Colon (tissue), 2 donors: ENCODE measurements at regions not wholly inside any gene's neighbourhood (a gene's known extent, or its start where the extent isn't known, plus 50 kb on each side); places are given as distances from the start of the nearest gene placed in this dataset.
"Not testable (repeated sequence)": the region's sequence is repeated elsewhere in the genome, so short reads cannot be mapped to it uniquely, and the experiment has no call there.

Source experiments
- FAIRE-seq: peaks from 2 replicates; lab custom pipeline; 2012; peaks lifted over from hg19 to GRCh38; lab: Jason Lieb, UNC
- donor health status: control.
- donor health status: control.

DNA sequence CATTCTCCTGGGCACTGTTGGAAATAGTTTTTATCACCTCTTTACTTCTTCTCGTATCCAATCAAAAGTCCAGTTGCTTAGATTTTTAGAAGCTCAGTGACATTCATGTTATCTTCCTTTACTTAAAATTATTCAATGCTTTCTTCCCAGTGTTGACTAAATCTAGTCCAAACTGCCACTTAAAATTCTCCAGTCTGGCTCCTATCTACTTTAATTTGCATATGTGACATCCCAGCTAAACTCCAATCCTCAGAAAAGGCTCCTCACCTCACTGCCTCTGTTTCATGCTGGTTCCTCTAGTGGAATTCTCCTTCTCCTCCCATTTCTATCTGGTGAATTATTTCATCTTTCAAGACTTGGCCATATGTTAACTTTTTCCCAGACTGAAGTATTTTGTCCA, 1238.7 kb upstream of the WWC1 start:
- FAIRE-seq = no peak

DNA sequence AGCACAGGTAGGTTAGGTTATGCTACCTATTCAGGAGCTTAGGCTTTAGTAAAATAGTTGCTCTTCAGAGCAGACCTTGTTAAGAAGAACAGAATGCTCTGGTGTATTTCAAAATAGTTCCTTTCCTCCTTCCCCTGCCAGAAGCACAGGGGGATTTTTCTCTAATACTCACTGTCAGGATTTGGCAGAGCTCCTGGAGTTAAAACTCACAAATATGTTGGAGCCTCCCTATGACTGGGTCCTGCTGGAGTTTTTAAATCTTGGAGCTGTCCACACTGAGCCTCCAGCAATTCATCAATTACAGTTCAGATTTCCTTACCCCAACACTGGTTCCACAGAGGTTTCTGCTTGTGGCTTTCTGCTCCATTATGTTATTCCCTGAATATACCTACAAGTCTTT, 1233.8 kb upstream of the WWC1 start:
- no peak for FAIRE-seq

DNA sequence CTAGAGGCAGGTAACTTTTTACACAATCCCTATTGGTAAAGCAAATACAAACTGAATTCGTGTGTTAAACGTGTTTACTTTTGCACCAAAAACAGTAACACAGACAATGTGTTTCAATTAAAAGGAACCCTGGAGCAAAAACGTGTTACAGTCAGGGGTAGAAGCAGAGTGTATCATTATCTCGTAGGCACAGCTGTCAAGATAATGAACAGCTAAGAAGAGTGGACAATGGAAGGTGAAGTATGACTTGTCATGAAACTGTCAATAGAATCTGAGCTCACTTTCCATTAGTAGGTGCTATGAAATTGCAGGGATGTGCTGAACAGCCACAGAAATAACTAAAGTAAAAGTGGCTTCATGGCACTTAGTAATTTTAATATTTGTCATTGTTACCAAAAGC, 1229.8 kb upstream of the WWC1 start:
- no peak for FAIRE-seq

DNA sequence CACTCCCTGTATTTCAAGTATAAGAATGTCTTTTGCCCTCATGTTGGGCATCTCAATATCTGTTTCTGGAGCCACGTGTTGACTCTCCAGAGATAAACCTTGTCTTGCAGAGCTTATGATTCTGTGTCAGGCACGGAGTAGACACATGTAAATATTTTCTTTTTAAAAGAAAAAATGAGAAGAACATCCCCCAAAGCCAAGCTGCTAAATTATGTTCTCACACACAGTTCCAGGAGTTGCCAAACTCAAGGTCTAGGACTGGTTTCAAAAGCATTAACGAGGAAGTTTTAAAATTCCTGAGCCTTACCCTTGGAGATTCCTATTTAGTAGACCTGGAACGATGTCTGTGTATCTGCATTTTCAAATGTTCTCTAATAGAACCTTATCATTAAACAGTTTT, 1228.3 kb upstream of the WWC1 start:
- no peak for FAIRE-seq

DNA sequence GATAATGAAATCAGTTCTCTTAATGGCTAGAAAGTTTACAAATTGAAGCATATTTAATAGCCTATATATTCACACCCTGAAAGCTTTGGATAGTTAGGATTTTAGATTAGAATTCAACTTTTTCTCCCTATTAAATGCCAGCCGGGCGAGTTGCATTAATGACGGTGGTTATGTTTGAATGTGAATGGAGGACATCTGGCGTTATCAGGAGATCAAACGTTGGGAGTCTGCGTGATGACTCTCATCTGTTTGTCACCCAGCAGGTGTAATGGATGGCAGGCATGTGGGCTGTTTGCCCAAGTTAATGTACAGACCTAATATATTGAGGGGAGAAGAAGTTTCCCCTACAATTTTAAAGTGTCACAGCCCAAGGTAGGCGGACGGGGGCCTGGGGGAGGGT, 1227.7 kb upstream of the WWC1 start:
- no peak for FAIRE-seq

DNA sequence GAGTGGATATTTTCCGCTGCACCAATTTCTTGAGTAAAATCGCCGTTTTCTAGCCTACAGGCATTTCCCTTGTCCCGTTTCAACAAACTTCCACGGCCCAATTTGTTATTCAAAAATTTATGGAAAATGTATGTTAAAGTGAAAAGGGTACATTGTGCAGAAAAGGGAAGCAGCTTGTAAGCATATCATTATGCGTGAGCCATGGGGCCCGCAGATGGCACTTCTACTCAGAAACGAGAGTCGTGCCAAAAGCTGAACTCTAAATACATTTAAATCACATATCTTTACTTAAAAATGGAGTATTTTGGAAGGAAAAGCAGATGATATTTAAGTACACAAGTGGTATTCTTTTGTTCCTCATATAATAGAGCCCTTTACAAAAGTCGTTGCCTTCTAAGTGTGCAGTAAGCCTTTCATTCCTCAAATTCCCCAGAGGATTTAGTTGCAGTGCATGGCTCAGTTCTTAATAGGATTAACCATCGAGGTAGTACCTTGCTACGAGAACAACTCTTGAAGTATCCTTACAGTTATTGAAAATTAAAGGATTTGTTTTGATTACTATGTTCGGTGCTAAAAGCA, 1227.2 kb upstream of the WWC1 start:
- no peak for FAIRE-seq

DNA sequence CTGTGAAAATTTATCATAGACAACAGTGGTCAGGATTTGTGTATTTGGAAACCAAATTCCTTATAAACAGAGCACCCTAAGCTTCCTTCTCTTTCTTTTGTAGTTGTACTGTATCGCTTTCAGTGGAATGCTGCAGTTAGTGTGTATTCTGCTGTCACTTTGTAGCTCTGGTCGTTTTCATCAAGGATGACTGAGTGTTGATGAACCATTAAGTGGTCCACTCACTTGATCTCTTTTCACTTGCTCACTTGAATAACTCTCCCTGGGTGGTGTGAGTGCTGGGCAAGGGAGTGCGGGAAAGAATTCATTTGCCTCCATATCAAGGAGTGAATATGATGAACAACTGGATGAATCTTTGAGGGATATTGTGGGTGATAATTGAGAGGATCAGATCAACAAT, 1225.7 kb upstream of the WWC1 start:
- FAIRE-seq = no peak

DNA sequence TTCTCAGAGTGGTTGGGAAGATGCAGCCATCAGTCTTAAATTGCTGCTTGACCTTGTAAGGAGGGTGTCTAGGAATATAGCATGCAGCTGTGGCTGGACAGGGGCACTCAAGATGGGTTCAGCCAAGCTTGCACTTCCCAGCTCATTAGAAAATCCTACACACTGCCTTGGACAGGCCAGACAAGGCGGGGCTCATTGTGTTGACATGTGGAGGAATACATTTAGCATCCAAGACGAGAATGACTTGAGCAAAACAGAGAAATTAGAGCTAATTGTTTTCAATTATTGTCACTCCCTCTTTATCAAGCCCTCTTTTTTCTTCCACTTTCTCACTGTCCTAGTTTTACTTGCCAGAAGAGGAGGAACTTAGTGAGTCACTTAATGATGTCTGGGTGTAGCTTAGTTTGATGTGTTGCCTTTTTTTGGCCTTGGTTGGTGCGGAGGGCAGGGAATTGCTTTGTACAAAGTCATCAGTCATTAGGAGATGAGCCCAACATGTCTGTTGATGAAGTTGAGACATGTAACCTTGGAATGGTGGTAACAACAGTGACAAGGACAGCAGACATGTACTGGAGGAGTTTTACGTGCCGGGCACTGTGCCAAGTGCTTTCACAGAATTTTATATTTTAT, 1219.3 kb upstream of the WWC1 start:
- no peak for FAIRE-seq

DNA sequence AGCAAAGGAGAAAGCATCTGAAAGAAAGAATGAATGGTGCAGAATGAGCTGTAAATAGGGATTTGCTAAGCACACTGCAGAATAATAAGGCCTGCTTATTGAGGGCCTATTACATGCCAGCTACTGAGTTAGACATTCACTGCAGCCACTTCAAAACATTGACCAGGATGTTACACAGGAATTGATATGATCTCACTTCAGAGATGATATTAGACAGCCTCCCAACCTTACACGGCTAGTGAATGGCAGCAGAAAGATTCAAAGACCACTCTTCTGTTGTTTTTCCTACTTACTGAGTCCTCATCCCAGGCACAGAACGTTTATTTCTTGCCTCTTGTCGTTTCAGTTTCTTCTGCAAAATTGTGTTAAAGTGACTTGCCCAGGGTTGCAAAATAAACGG, 1209.9 kb upstream of the WWC1 start:
- no peak for FAIRE-seq

DNA sequence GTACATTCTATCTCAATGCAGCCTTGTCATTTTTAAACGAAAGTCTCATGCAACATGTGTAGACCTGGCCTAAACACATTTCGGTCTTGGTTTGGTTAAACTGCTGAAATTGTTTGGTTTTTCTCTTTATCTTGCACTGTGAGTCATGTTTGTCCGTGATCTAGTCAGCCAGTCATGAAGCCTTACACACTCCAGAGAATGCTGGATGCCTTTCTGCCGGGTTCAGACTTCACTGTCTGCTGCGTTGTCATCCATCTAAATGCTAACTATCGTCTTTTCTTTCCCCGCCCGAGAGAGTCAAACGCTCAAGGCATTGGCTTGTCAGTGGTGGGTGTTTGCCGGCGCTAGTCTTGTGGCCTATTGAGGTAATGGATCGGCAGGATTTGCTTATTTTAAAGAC, 1194.6 kb upstream of the WWC1 start:
- FAIRE-seq = no peak

DNA sequence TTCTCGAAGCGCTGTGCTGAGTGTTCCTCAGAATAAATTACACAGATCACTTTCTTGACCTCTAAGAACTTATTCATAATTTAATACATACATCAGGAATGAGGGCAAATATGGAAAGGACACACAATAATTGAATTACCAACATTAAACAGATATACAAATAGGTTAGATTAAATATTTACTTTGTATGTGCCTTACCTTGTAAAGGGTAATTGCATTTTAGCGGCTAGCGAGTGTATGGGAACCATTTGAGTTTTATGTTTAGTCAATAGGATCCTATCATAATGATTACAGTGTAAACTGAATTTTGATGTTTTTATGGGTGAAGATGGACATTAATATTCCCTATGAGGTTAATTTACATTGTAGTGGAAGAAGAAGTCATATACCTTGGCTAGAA, 1187.1 kb upstream of the WWC1 start:
- no peak for FAIRE-seq

DNA sequence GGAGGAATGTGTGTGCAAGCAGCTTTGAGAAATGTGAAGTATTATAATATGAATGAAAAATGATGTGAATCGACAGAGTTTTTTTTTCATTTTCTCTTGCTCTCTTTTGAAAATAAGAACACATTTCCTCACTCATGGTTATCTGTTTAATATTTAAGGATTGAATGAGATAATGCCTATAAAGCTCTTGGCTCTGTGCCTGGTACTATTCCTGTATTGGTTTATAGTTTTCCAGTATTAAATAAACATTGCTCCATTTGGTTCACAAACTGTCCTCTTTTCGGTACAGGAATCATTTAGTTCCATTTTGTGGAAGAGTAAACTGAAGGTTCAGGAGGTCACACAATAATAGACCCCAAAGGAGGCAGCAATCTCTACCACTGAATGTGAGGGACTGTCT, 1185.5 kb upstream of the WWC1 start:
- FAIRE-seq = no peak

DNA sequence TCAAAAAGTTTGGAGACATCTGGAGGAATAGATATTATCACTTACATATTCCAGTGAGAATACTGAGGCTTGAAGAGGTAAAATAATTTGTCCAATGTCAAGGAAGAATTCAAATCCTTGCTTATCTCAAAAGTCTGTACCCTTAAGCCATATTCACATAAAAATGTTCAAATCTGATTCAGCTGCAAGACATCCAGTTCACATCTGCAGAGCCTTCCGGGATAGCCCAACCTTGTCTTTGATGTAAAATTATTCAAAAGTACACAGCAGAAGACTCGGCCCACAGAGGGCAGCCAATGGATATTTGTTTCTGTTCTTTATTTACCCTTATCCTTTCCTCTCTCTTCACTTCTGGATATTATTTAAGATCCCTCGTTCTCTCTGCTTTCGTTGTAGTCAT, 1183.8 kb upstream of the WWC1 start:
- no peak for FAIRE-seq

DNA sequence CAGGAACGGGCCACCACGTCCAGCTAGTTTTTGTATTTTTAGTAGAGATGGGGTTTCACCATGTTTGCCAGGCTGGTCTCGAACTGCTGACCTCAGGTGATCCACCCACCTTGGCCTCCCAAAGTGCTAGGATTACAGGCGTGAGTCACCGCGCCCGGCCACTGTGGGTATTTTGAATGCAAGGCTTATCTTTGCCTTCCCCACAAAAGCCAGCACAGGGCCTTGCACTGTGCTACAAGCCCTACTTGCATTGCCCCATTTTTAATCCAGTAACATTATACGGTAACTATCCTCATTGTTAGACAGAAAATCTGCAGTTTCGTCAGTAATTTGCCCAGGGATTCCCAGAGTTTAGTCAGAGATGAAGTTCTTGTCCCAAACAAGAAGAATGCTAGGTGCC, 1183.2 kb upstream of the WWC1 start:
- not testable (repeated sequence) for FAIRE-seq

DNA sequence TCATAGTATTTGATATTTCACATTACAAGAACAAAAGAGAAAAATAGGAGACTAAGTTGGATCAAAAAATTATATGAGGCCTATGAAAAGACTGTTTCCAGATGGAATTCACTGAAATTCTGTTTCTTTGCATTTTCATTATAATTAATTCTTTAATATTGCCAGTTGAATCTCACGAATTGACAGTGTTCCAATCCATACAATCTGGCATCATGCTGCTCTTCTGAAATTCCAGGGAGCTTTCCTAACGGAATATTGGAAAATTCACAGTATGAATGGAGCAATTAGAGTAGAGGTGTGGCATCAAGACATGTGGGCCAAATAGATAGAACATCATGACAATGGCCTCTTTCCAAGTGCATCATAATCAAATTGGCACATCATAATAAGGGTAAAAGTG, 1178.9 kb upstream of the WWC1 start:
- no peak for FAIRE-seq

DNA sequence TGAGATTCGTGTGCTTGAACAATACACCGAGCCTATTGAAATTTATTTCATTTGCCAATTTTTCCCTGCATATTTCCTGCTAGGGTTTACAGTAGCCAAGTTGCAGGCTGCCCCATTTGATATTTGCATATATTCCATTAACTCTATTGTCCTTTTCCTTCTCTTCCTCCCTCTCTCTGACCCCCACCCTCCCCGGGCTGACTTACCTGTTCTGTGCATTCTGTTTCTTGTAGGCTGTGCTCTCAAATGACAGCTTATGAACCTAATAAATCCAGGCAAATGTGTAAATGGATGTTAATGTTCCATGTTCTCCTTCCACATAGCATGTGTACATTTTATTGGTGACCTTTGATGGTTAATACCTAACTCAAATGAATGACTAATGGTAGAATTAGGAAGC, 1169.2 kb upstream of the WWC1 start:
- FAIRE-seq = no peak

DNA sequence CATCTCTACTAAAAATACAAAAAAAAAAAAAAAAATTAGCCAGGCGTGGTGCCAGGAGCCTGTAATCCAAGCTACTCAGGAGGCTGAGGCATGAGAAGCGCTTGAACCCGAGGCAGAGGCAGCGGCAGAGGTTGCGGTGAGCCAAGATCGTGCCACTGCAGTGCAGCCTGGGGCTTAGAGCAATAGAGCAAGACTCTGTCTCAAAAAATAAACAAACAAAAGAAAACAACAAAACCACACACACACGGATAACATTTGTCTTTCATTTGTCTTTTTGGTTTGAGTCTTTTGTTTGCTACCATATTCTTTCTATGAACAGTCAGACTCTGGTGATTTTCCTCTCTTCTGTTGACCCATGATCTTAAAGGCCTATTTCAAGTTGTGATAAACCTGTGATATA, 1168.3 kb upstream of the WWC1 start:
- no peak for FAIRE-seq

DNA sequence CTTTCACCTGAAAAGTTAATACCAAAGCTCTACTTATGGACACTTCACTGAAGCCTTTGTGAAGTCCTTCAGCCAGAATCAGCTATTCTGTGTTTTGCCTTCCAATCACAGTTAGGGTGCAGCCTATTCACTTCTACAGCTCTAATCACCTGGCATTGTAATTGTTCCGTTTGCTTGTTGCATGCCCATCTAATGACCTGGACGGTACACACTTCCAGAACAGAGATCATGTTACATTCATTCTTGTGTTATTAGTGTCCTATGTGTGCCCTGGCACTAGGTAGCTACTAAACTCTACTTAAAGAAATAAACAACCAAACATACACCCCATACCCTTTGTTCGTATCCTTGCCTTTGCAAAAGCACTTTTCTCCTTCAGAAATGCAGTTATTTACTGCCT, 1162.9 kb upstream of the WWC1 start:
- no peak for FAIRE-seq

DNA sequence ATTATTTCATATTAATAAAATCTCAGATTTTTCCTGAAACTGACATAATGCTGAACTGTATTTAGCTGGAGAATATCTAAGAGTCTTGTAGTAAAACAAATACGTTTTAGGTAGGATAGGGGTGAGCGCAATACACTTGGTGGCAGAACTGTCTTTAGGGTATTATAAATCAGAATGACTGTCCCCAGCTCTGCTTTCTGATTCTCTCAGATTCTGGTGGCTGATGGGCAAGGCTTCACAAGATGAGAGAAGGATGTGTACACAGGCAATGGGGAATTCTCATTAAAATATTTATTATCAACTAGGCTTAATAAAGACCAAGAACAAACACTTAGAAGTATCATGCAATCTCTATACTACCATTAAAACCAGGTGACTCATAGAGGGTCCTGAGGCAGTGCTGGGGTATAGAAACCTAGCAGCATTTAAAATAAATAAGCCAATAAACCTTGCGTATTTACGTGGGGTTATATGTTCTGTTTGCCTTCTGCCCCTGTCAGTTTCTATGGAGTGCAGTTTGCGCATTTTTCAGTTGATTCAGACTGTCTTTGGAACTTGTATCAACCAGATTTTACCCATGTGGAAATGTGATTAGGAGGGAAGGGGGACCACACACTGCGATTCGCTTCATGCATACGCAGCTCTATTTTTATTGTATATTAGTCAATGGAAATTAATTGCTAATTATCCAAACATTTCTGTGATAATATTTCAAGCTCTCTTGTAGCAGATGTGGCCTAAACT, 1150.7 kb upstream of the WWC1 start:
- FAIRE-seq = no peak

DNA sequence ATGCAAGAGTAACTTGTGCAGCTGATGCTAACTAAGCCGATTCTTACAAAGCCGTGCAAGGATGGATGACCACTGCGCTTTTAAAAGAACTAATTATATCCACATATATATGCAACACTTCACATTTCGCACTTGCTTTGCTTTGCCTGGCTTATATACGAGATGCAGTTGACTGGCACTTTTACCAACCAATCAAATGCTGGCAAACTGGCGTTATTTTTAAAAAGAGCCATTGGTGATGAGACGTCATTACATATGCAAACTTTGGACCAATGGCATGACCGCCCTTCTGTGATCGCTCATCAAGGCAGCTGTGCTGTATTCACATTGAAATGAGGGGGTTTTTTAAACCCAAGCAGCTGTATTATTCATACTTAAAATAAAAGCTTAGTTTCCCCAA, 1147.7 kb upstream of the WWC1 start:
- FAIRE-seq = no peak

DNA sequence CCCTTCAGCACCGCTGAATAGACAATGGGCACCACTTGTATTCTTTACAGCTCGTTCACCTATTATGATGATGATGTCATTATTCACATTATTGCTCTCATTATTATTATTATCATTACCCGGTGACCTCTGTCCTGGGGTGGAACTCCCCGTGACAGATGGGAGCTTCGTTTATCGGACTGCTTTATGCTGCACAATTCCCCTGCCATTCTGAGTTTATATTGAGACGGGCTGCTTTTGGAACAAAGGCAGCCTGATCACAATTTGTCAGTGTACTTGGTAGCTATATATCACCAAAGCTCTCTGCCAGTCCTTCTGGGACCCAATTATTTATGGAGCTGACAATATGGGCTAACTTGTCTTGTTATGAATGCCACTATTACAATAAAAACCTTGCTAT, 1145.6 kb upstream of the WWC1 start:
- no peak for FAIRE-seq

DNA sequence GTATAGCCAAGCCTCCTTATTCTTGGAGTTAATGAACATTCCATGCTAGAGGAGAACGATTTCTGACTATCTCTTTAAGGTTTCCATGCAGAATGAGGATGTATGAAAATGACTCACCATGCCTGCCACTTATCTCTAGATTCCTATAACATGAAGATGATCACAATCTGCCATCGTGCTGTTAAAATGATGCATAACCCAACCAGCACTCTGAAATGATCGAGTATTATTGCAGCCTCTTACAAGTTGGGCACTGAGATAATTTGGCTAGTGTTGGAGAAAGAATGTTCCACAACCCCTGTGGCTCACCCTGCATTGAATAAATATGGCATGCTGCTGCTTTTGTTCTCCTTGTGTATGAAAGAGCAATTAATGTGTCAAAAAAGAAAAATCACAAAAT, 1143.6 kb upstream of the WWC1 start:
- no peak for FAIRE-seq

DNA sequence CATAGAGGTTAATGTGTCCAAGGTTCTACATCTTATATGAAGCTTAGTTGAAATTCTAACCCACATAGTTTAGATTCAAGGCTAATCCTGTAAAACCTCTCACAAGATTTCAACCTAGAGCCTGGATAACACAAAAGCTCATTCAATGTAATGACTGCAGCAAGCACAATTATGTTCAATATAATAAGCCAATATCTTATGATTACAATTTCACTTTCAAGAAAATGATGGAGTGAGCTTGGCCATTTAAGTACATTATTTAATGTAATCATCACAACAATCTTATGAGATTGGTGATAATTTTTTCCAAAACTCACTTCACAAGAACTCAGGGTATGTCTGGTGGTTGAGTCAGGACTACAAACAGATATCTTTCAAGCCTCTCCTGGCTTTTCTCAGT, 1140.8 kb upstream of the WWC1 start:
- FAIRE-seq = no peak

DNA sequence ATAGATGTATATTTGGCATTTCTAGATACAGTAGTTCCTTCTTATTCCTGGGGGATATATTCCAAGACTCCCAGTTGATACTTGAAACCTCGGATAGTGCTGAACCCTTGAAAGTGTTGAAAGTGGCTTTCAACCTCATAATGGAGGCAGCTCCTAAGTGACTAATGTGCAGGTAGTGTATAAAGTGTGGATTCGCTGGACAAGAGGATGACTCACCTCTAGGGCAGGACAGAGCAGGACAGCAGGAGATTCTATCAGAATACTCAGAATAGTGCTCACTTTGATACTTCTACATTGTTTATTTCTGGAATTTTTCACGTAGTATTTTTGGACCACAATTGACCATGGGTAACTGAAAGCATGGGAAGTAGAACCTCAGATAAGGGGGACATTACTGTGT, 1138.9 kb upstream of the WWC1 start:
- no peak for FAIRE-seq
